GM23248 (cell line): ENCODE measurements at regions not wholly inside any gene's neighbourhood (a gene's known extent, or its start where the extent isn't known, plus 50 kb on each side); places are given as distances from the start of the nearest gene placed in this dataset.

Experiments
- EZH2 ChIP-seq: fragments of 200-600 bp; sonication (generic); IDR thresholded peaks from 2 replicates; pipeline ENCODE4 v1.6.1; 2018; ENCODE audit warnings: antibody characterized with exemption, mild to moderate bottlenecking; ENCODE audit not compliant: insufficient read depth, poor library complexity, severe bottlenecking
- EZH2phosphoT487 ChIP-seq: fragments of 200-600 bp; sonication (generic); IDR thresholded peaks from 2 replicates; pipeline ENCODE4 v1.6.1; 2018; ENCODE audit warnings: antibody characterized with exemption, moderate library complexity, mild to moderate bottlenecking, low read depth; ENCODE audit not compliant: insufficient read depth

GRCh38 chr13:70370924-70371323 lies 262.7 kb upstream of the KLHL1 start:
- TF ChIP-seq EZH2phosphoT487 = no peak
- TF ChIP-seq EZH2 = no peak
